RWPE2 (cell line): ENCODE measurements at regions not wholly inside any gene's neighbourhood (a gene's known extent, or its start where the extent isn't known, plus 50 kb on each side); places are given as distances from the start of the nearest gene placed in this dataset.

ENCODE experiments used
- ATAC-seq: fragments of 200-7000 bp; cut with Tn5 transposase; 3 replicates; pipeline ENCODE4 v1.9.1; 2021; ENCODE audit warnings: low read depth
- DNase-seq: peaks from one replicate; pipeline ENCODE4 v3.0.0-alpha.2; 2020; ENCODE audit warnings: low spot score
- H3K27ac ChIP-seq: fragments of 450-650 bp; 2 replicates; pipeline ENCODE4 v1.5.1; 2017; ENCODE audit warnings: mild to moderate bottlenecking; ENCODE audit not compliant: poor library complexity, severe bottlenecking
- H3K27me3 ChIP-seq: fragments of 250-450 bp; sonication (Bioruptor Pico); 2 replicates; pipeline ENCODE4 v1.5.1; 2021; ENCODE audit warnings: mild to moderate bottlenecking, moderate library complexity; ENCODE audit not compliant: insufficient read depth, poor library complexity, severe bottlenecking
- H3K36me3 ChIP-seq: fragments of 250-450 bp; sonication (Bioruptor Pico); 2 replicates; pipeline ENCODE4 v1.5.1; 2020; ENCODE audit warnings: low read depth, mild to moderate bottlenecking, moderate library complexity
- H3K4me1 ChIP-seq: fragments of 250-450 bp; sonication (Bioruptor Pico); 2 replicates; pipeline ENCODE4 v1.5.1; 2021; ENCODE audit warnings: mild to moderate bottlenecking, moderate library complexity; ENCODE audit not compliant: insufficient read depth, poor library complexity, severe bottlenecking
- H3K4me3 ChIP-seq: fragments of 250-450 bp; sonication (Bioruptor Pico); 2 replicates; pipeline ENCODE4 v1.5.1; 2021; ENCODE audit warnings: mild to moderate bottlenecking, moderate library complexity; ENCODE audit not compliant: severe bottlenecking
- H3K9me3 ChIP-seq: fragments of 250-450 bp; sonication (Bioruptor Pico); 2 replicates; pipeline ENCODE4 v1.5.1; 2021; ENCODE audit warnings: mild to moderate bottlenecking, moderate library complexity; ENCODE audit not compliant: severe bottlenecking
- TF ChIP-seq, protein P1 (sequence below): fragments of 450-650 bp; IDR thresholded peaks from one replicate; pipeline ENCODE4 v1.5.1; 2017; ENCODE audit warnings: mild to moderate bottlenecking, moderate library complexity; ENCODE audit not compliant: poor library complexity, severe bottlenecking

DNA sequence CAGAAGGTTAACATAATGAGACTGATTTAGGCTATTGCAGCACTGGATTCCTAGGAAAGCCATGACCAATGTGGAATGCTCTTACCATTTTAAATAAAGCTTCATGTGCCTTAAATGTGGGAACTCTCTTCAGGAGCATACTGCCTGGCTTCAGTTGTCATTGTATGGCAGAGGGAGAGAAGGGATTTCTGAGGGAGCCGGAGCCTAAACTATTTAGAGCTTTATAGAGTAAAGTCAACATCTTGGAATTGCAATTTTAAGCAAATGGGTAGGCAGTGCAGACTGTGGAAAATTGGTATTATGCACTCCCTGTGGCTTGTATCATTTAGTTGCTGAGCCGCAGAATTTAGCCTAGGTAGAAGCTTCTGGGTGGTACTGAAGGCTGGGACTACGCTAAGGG is 2041.4 kb downstream of the PCDH9 start:
- H3K9me3 ChIP-seq: no peaks in the 10 kb centered on the region
- no peaks in the 10 kb centered on the region for H3K4me1 ChIP-seq
- H3K27ac ChIP-seq: no peak overlapping the region
- no peaks in the 10 kb centered on the region for H3K36me3 ChIP-seq
- no peaks in the 10 kb centered on the region for H3K27me3 ChIP-seq
- ATAC-seq (no peak), DNase-seq (no peak)
- H3K4me3 ChIP-seq: no peak overlapping the region
- TF ChIP-seq, protein P1, sequence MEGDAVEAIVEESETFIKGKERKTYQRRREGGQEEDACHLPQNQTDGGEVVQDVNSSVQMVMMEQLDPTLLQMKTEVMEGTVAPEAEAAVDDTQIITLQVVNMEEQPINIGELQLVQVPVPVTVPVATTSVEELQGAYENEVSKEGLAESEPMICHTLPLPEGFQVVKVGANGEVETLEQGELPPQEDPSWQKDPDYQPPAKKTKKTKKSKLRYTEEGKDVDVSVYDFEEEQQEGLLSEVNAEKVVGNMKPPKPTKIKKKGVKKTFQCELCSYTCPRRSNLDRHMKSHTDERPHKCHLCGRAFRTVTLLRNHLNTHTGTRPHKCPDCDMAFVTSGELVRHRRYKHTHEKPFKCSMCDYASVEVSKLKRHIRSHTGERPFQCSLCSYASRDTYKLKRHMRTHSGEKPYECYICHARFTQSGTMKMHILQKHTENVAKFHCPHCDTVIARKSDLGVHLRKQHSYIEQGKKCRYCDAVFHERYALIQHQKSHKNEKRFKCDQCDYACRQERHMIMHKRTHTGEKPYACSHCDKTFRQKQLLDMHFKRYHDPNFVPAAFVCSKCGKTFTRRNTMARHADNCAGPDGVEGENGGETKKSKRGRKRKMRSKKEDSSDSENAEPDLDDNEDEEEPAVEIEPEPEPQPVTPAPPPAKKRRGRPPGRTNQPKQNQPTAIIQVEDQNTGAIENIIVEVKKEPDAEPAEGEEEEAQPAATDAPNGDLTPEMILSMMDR: no peak

GRCh38 chr13:65168026-65168425 is 2062.1 kb downstream of the PCDH9 start:
- Histone ChIP-seq H3K4me3 (no peak overlapping the region), H3K27ac (no peak overlapping the region), H3K9me3 (no peaks in the 10 kb centered on the region), H3K4me1 (no peaks in the 10 kb centered on the region), H3K27me3 (no peaks in the 10 kb centered on the region), H3K36me3 (no peaks in the 10 kb centered on the region)
- no peak for DNase-seq
- TF ChIP-seq, protein P1: no peak
- ATAC-seq: no peak

DNA sequence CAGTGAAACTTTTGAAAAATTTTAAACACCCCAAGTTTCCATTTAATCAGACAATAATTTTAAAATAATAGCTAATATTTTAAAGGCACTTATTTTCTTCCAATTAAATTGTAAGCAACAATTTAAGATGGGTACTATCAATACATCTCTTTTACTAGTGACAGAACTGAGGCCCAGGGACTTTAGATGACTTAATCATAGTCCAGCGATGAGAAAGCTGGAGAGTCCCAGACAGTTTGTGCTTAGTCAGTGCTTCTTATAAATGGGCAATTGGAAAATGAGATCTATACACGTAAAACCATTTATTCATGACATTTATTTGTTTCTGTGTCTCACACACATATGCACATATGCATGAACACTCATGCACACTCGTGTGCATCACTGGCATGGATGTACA is 2063.5 kb downstream of the PCDH9 start:
- Histone ChIP-seq H3K27me3 (no peaks in the 10 kb centered on the region), H3K4me3 (no peak overlapping the region), H3K4me1 (no peaks in the 10 kb centered on the region), H3K36me3 (no peaks in the 10 kb centered on the region), H3K9me3 (no peaks in the 10 kb centered on the region), H3K27ac (no peak overlapping the region)
- no peak for ATAC-seq
- DNase-seq: no peak
- TF ChIP-seq, protein P1: no peak

DNA sequence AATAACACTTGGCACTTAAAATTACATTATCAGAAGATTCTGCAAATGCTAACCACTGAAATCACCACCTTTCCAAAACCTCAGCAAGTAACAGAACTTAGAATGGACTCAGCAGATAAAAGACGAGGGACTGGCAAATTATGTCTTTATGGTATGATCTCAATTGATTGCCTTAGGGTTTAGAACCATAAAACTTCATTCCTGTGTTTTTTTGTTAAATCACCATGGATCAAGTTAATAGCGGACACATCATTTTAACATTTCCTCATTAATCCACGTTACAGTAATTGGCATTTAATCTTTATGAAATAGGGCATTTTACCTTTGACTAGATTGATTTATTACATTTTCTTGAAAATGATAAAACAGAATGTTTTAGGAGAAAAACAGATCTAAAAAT is 2070.3 kb downstream of the PCDH9 start:
- Histone ChIP-seq H3K27me3 (no peaks in the 10 kb centered on the region), H3K27ac (no peak overlapping the region), H3K9me3 (no peaks in the 10 kb centered on the region), H3K4me1 (no peaks in the 10 kb centered on the region), H3K36me3 (no peaks in the 10 kb centered on the region), H3K4me3 (no peak overlapping the region)
- TF ChIP-seq, protein P1: no peak
- DNase-seq (no peak), ATAC-seq (no peak)

DNA sequence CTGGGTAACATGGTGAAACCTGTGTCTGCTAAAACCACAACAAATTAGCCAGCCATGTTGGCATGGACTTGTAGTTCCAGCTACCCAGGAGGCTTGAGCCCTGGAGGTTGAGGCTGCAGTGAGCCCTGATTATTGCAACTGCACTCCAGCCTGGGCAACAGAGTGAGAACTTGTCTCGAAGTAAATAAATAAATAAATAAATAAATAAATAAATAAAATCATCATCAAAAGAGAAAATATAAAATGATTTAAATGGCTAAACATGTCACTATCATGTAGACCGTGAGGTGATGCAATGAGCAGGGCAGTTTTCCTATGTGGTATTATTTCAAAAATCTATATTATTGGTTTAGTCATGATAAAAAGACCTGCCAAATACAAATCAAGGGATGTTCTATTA is 2074.3 kb downstream of the PCDH9 start:
- ATAC-seq (no peak), DNase-seq (no peak)
- Histone ChIP-seq H3K27me3 (no peaks in the 10 kb centered on the region), H3K4me1 (no peaks in the 10 kb centered on the region), H3K36me3 (no peaks in the 10 kb centered on the region), H3K4me3 (no peak overlapping the region), H3K27ac (no peak overlapping the region), H3K9me3 (no peaks in the 10 kb centered on the region)
- TF ChIP-seq, protein P1: no peak
